K562 (cell line): ENCODE measurements at regions not wholly inside any gene's neighbourhood (a gene's known extent, or its start where the extent isn't known, plus 50 kb on each side); places are given as distances from the start of the nearest gene placed in this dataset.

Experiments
- CTCF ChIP-seq, 3 experiments: IDR thresholded peaks in 2 of 3; conservative IDR thresholded peaks in 1 of 3; 2 replicates each; pipeline ENCODE4 v1.5.1; 2011 to 2012; ENCODE audit warnings: low read length in 3 of 3, mild to moderate bottlenecking in 3 of 3, control low read depth in 2 of 3, improper control_type of control experiment in 1 of 3, inconsistent platforms in 1 of 3, low read depth in 1 of 3, mixed read lengths in 1 of 3, moderate library complexity in 1 of 3; ENCODE audit not compliant: insufficient read depth in 2 of 3
- EGR1 ChIP-seq: fragments of 450-650 bp; conservative IDR thresholded peaks from 2 replicates; pipeline ENCODE4 v1.6.1; 2017; ENCODE audit warnings: mild to moderate bottlenecking
- EP300 ChIP-seq: IDR thresholded peaks from 2 replicates; pipeline ENCODE4 v1.6.1; 2012; ENCODE audit warnings: low read length, improper control_type of control experiment
- ESRRA ChIP-seq: fragments of 450-650 bp; IDR thresholded peaks from 2 replicates; pipeline ENCODE4 v1.6.1; 2014; ENCODE audit warnings: low read depth, mild to moderate bottlenecking, moderate library complexity, borderline replicate concordance
- HINFP ChIP-seq: fragments of 450-650 bp; conservative IDR thresholded peaks from 2 replicates; pipeline ENCODE4 v1.6.1; 2016; ENCODE audit warnings: missing genetic modification characterization, low read depth, mild to moderate bottlenecking, control low read depth, missing compliant biosample characterization
- MECOM ChIP-seq: fragments of 250-450 bp; sonication (Bioruptor Pico); IDR thresholded peaks from 2 replicates; pipeline ENCODE4 v1.8.0; 2022; ENCODE audit warnings: inconsistent platforms
- NFXL1 ChIP-seq: fragments of 450-650 bp; formaldehyde crosslinking; IDR thresholded peaks from 2 replicates; pipeline ENCODE4 v1.4.0; 2021; ENCODE audit warnings: mild to moderate bottlenecking
- NRF1 ChIP-seq, 2 experiments: fragments of 450-650 bp; IDR thresholded peaks in 1 of 2; conservative IDR thresholded peaks in 1 of 2; 2 replicates each; pipeline ENCODE4 v1.6.1; 2014; ENCODE audit warnings: mild to moderate bottlenecking in 2 of 2

GRCh38 chr7:149690688-149691446, 82.5 kb downstream of the ZNF467 start:
- TF ChIP-seq EP300, result peak; percentile 72
- 0 out of 2 replicates have a peak, but pooled peaks have one; percentile 10 for TF ChIP-seq MECOM (CRISPR knock-in tag)
- TF ChIP-seq NFXL1 (CRISPR knock-in tag), result no peak
- peak in 1 of 2 experiments; percentile 48; a peak in 3 of 4 replicates for TF ChIP-seq NRF1 (conservative IDR thresholded peaks at IDR 0.05 in 1 of 2, IDR thresholded peaks at IDR 0.05 in 1 of 2)
- TF ChIP-seq ESRRA, result peak; percentile 82
- TF ChIP-seq HINFP, result no peak
- no peak for TF ChIP-seq CTCF (IDR thresholded peaks at IDR 0.05 in 2 of 3, conservative IDR thresholded peaks at IDR 0.05 in 1 of 3; ENCODE audit: insufficient read depth in 2 of 3, low read depth in 1 of 3, low read length in 3 of 3)
- TF ChIP-seq EGR1, result peak; percentile 89
